A673 (cell line): ENCODE measurements at regions not wholly inside any gene's neighbourhood (a gene's known extent, or its start where the extent isn't known, plus 50 kb on each side); places are given as distances from the start of the nearest gene placed in this dataset.

Experiments used
- EZH2 ChIP-seq: fragments of 200-600 bp; sonication (generic); IDR thresholded peaks from 2 replicates; pipeline ENCODE4 v1.6.1; 2017; ENCODE audit warnings: borderline replicate concordance, low read depth, mild to moderate bottlenecking, mixed read lengths, antibody characterized with exemption, low read length; ENCODE audit not compliant: poor library complexity, severe bottlenecking
- TF ChIP-seq, protein P1 (sequence below): fragments of 300-800, 200-600 bp; sonication (generic); conservative IDR thresholded peaks from 2 replicates; pipeline ENCODE4 v1.5.1; 2017; ENCODE audit warnings: low read depth, mild to moderate bottlenecking, antibody characterized with exemption, low read length, moderate library complexity, mixed read lengths

GRCh38 chr4:177220376-177220775, 89.3 kb upstream of the NEIL3 start:
- TF ChIP-seq, protein P1, sequence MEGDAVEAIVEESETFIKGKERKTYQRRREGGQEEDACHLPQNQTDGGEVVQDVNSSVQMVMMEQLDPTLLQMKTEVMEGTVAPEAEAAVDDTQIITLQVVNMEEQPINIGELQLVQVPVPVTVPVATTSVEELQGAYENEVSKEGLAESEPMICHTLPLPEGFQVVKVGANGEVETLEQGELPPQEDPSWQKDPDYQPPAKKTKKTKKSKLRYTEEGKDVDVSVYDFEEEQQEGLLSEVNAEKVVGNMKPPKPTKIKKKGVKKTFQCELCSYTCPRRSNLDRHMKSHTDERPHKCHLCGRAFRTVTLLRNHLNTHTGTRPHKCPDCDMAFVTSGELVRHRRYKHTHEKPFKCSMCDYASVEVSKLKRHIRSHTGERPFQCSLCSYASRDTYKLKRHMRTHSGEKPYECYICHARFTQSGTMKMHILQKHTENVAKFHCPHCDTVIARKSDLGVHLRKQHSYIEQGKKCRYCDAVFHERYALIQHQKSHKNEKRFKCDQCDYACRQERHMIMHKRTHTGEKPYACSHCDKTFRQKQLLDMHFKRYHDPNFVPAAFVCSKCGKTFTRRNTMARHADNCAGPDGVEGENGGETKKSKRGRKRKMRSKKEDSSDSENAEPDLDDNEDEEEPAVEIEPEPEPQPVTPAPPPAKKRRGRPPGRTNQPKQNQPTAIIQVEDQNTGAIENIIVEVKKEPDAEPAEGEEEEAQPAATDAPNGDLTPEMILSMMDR: no peak
- TF ChIP-seq EZH2: no peak
